ENCODE measurements at regions not wholly inside any gene's neighbourhood (a gene's known extent, or its start where the extent isn't known, plus 50 kb on each side); places are given as distances from the start of the nearest gene placed in this dataset.

DNA sequence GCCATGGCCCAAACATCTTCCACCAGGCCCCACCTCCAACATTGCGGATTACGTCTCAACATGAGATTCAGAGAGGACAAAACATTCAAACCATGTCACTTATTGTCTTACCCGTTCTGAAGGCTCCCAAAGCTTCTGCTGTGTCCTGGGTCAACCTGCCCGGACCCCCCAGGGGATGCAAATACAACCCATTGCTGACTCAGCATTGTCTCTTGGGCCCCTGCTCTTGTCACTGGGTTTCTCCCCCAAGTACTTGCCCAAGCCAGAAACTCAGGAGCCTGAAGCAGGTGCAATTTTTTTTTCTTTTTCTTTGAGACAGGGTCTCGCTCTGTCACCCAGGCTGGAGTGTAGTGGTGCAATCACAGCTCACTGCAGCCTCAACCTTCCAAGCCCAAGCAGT, 144.5 kb downstream of the KCTD15 start:
- ATAC-seq, result no peak
- intact Hi-C loops (cut with micrococcal nuclease; ENCODE audit: unreplicated experiment), result no loop called here

DNA sequence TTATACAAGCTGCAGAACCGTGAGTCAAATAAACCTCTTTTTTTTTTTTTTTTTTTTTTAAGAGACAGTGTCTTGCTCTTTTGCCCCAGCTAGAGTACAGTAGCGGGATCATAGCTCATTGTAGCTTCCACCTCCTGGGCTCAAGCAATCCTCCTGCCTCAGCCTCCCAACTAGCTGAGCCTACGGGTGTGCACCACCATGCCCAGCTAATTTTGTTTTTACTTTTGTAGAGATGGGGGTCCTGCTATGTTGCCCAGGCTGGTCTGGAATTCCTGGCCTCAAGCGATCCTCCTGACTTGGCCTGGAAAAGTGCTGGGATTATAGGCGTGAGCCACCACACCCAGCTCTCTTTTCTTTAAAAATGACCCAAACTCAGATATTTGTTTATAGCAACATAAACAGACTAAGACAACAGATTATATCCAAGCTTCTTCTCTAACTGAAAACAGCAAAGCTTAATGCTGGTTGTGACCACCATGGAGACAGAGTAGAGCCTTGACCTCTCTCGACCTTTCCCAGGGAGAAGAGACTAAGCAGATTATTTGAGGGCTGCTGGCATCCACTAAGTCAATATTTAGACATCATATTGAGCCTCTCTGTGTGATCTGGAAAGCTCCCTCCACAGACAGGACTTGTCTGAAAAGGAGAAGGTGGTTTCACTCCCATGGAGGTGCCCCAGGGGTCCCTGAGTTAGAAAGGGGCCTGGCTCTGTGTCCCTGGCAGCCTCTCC, 150.0 kb downstream of the KCTD15 start:
- ATAC-seq (no peak), FAIRE-seq (no peak), DNase-seq (ENCODE audit: low read depth, low spot score) (no peak)
- in situ Hi-C loops (cut with MboI), result no loop called here
- no peaks in the 10 kb centered on the region for H3K9me3 ChIP-seq (replicated peaks; ENCODE audit: control insufficient read depth, insufficient read depth, low read length)
- 45% methylated on average over 5 of the region's 6 CpGs for WGBS (ENCODE audit: insufficient coverage, insufficient replicate concordance, low lambda C conversion rate, missing lambda C conversion rate)
- no peaks in the 10 kb centered on the region for H3K79me2 ChIP-seq (ENCODE audit: control insufficient read depth, insufficient read depth, low read length)
- RAD21 ChIA-PET (ENCODE audit: unreplicated experiment), result no interaction called here
- H4K20me1 ChIP-seq (ENCODE audit: control insufficient read depth, insufficient read depth), result no peaks in the 10 kb centered on the region
- H3K27ac ChIP-seq (ENCODE audit: control insufficient read depth, insufficient read depth), result no peak overlapping the region
- no peaks in the 10 kb centered on the region for H3K4me1 ChIP-seq (ENCODE audit: control insufficient read depth, insufficient read depth, low read length)
- H2AFZ ChIP-seq (ENCODE audit: control insufficient read depth, low read depth, low read length), result no peak overlapping the region
- intact Hi-C loops (cut with micrococcal nuclease; ENCODE audit: unreplicated experiment), result no loop called here
- no peak overlapping the region for H3K9ac ChIP-seq (ENCODE audit: control insufficient read depth, insufficient read depth, low read length)
- no peak overlapping the region for H3K4me2 ChIP-seq (ENCODE audit: control insufficient read depth, insufficient read depth)
- H3K4me3 ChIP-seq, result no peak overlapping the region
- H3K36me3 ChIP-seq (ENCODE audit: control insufficient read depth in 2 of 2, insufficient read depth in 2 of 2, low read length in 1 of 2), result no peaks in the 10 kb centered on the region
- CTCF ChIA-PET, result interaction anchor here (0.6 to 1.6 kb wide), 3 partner anchors 95 to 694 kb away, joined by 3 read pairs; no protein-coding TSS in a partner anchor
- H3K27me3 ChIP-seq (replicated peaks in 1 of 2; ENCODE audit: control insufficient read depth in 2 of 2, insufficient read depth in 2 of 2, low read length in 1 of 2), result no peaks in the 10 kb centered on the region; a peak in 1 of 4 replicates
- BruUV-seq (replicated peaks), result no TSS peak
- SMC1A ChIA-PET (ENCODE audit: uncharacterized antibody, unreplicated experiment), result no interaction called here
- POLR2A ChIA-PET, result interaction anchor here (0.5 kb wide), 1 partner anchor 74 kb away, joined by 3 read pairs; no protein-coding TSS in a partner anchor
- TF ChIP-seq RB1 (IDR thresholded peaks at IDR 0.05; ENCODE audit: borderline replicate concordance) (no peak), NRF1 (conservative IDR thresholded peaks at IDR 0.05; ENCODE audit: low read depth, low read length) (no peak), HDAC2 (IDR thresholded peaks at IDR 0.05) (no peak), SMARCA5 (IDR thresholded peaks at IDR 0.05) (no peak), LARP7 (IDR thresholded peaks at IDR 0.05) (no peak), NR2C1 (IDR thresholded peaks at IDR 0.05) (no peak), ZNF24 (IDR thresholded peaks at IDR 0.05) (no peak), CBX3 (IDR thresholded peaks at IDR 0.05; ENCODE audit: borderline replicate concordance, low read depth) (no peak), RUNX3 (IDR thresholded peaks at IDR 0.05; ENCODE audit: low read length) (no peak), KLF5 (IDR thresholded peaks at IDR 0.05; ENCODE audit: partially characterized antibody) (no peak), SUZ12 (IDR thresholded peaks at IDR 0.05; ENCODE audit: unreplicated experiment) (no peak), GATAD2B (conservative IDR thresholded peaks at IDR 0.05; ENCODE audit: low read depth) (no peak), SIN3A (IDR thresholded peaks at IDR 0.05; ENCODE audit: low read depth, low read length) (no peak)
- TF ChIP-seq, protein P1, sequence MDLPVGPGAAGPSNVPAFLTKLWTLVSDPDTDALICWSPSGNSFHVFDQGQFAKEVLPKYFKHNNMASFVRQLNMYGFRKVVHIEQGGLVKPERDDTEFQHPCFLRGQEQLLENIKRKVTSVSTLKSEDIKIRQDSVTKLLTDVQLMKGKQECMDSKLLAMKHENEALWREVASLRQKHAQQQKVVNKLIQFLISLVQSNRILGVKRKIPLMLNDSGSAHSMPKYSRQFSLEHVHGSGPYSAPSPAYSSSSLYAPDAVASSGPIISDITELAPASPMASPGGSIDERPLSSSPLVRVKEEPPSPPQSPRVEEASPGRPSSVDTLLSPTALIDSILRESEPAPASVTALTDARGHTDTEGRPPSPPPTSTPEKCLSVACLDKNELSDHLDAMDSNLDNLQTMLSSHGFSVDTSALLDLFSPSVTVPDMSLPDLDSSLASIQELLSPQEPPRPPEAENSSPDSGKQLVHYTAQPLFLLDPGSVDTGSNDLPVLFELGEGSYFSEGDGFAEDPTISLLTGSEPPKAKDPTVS (IDR thresholded peaks at IDR 0.05; ENCODE audit: low read depth, low read length), result no peak

More for the DNA sequence above, 144.5 kb downstream of the KCTD15 start:
- Histone ChIP-seq H3K9ac (ENCODE audit: control insufficient read depth, insufficient read depth, low read length) (no peak overlapping the region), H3K27ac (ENCODE audit: control insufficient read depth, insufficient read depth) (no peak overlapping the region), H3K79me2 (ENCODE audit: control insufficient read depth, insufficient read depth, low read length) (no peaks in the 10 kb centered on the region), H4K20me1 (ENCODE audit: control insufficient read depth, insufficient read depth) (no peaks in the 10 kb centered on the region), H3K4me1 (ENCODE audit: control insufficient read depth, insufficient read depth, low read length) (no peaks in the 10 kb centered on the region), H2AFZ (ENCODE audit: control insufficient read depth, low read depth, low read length) (no peak overlapping the region), H3K4me2 (ENCODE audit: control insufficient read depth, insufficient read depth) (no peak overlapping the region), H3K36me3 (ENCODE audit: control insufficient read depth in 2 of 2, insufficient read depth in 2 of 2, low read length in 1 of 2) (no peaks in the 10 kb centered on the region), H3K27me3 (replicated peaks in 1 of 2; ENCODE audit: control insufficient read depth in 2 of 2, insufficient read depth in 2 of 2, low read length in 1 of 2) (no peaks in the 10 kb centered on the region), H3K4me3 (no peak overlapping the region), H3K9me3 (replicated peaks; ENCODE audit: control insufficient read depth, insufficient read depth, low read length) (no peaks in the 10 kb centered on the region)
- SMC1A ChIA-PET (ENCODE audit: uncharacterized antibody, unreplicated experiment), result no interaction called here
- CTCF ChIA-PET, result no interaction called here
- WGBS (ENCODE audit: insufficient coverage, insufficient replicate concordance, low lambda C conversion rate, missing lambda C conversion rate), result 24% methylated on average over 5 of the region's 5 CpGs
- DNase-seq (ENCODE audit: low read depth, low spot score) (no peak), FAIRE-seq (no peak)
- RAD21 ChIA-PET (ENCODE audit: unreplicated experiment), result no interaction called here
- TF ChIP-seq, protein P2, sequence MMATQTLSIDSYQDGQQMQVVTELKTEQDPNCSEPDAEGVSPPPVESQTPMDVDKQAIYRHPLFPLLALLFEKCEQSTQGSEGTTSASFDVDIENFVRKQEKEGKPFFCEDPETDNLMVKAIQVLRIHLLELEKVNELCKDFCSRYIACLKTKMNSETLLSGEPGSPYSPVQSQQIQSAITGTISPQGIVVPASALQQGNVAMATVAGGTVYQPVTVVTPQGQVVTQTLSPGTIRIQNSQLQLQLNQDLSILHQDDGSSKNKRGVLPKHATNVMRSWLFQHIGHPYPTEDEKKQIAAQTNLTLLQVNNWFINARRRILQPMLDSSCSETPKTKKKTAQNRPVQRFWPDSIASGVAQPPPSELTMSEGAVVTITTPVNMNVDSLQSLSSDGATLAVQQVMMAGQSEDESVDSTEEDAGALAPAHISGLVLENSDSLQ (IDR thresholded peaks at IDR 0.05), result no peak
- no peak for TF ChIP-seq EZH2 (IDR thresholded peaks at IDR 0.05; ENCODE audit: borderline replicate concordance, control insufficient read depth, low read depth, low read length)
- TF ChIP-seq SMARCA5 (IDR thresholded peaks at IDR 0.05), result no peak
- in situ Hi-C loops (cut with MboI), result no loop called here
- no TSS peak for BruUV-seq (replicated peaks)
- POLR2A ChIA-PET, result no interaction called here

Data from GM12878 (cell line).